Calu3 (cell line): ENCODE measurements at regions not wholly inside any gene's neighbourhood (a gene's known extent, or its start where the extent isn't known, plus 50 kb on each side); places are given as distances from the start of the nearest gene placed in this dataset.
"Not testable (repeated sequence)": the region's sequence is repeated elsewhere in the genome, so short reads cannot be mapped to it uniquely, and the experiment has no call there.

ENCODE experiments used
- BruUV-seq: library from RNA; stranded (reverse); fragments of 400-500 nt; replicated peaks from 2 replicates; lab custom pipeline; 2021; lab: Mats Ljungman, UMichigan
- CTCF ChIA-PET: fragments of 300-600 bp; sonication (Branson Sonifier 250); formaldehyde crosslinking; loops from one replicate; lab custom pipeline; 2022; ENCODE audit warnings: antibody characterized with exemption; lab: Charles Lee
- DNase-seq: peaks from one replicate; pipeline ENCODE4 v3.0.0; 2022
- H3K27ac Mint-ChIP-seq: one replicate; pipeline ENCODE4 v1.8.0; 2022; ENCODE audit warnings: mixed read lengths; ENCODE audit not compliant: unreplicated experiment
- H3K27me3 Mint-ChIP-seq: one replicate; pipeline ENCODE4 v1.8.0; 2022; ENCODE audit warnings: mixed read lengths; ENCODE audit not compliant: unreplicated experiment
- H3K36me3 Mint-ChIP-seq: one replicate; pipeline ENCODE4 v1.8.0; 2022; ENCODE audit warnings: mild to moderate bottlenecking, moderate library complexity, mixed read lengths; ENCODE audit not compliant: insufficient read depth, unreplicated experiment
- H3K4me1 Mint-ChIP-seq: one replicate; pipeline ENCODE4 v1.8.0; 2022; ENCODE audit warnings: mild to moderate bottlenecking, low read depth, mixed read lengths; ENCODE audit not compliant: unreplicated experiment
- H3K4me3 Mint-ChIP-seq: one replicate; pipeline ENCODE4 v1.8.0; 2022; ENCODE audit warnings: mild to moderate bottlenecking, low read depth, moderate library complexity, mixed read lengths; ENCODE audit not compliant: unreplicated experiment
- H3K9me3 Mint-ChIP-seq: one replicate; pipeline ENCODE4 v1.8.0; 2022; ENCODE audit warnings: low read depth, mixed read lengths; ENCODE audit not compliant: unreplicated experiment
- intact Hi-C: fragments of 100-400 bp; cut with micrococcal nuclease; formaldehyde crosslinking; loops from one replicate; pipeline ENCODE4 v1.10.0; 2022; ENCODE audit not compliant: unreplicated experiment
- TF ChIP-seq, protein P1 (sequence below): fragments of 200-600 bp; IDR thresholded peaks from one replicate; pipeline ENCODE4 v1.8.0; 2022; ENCODE audit warnings: antibody characterized with exemption; ENCODE audit not compliant: unreplicated experiment

- no peaks in the 10 kb centered on the region for H3K27me3 Mint-ChIP-seq
- peaks cover 31% of the 10 kb centered on the region for H3K4me1 Mint-ChIP-seq
- TF ChIP-seq, protein P1, sequence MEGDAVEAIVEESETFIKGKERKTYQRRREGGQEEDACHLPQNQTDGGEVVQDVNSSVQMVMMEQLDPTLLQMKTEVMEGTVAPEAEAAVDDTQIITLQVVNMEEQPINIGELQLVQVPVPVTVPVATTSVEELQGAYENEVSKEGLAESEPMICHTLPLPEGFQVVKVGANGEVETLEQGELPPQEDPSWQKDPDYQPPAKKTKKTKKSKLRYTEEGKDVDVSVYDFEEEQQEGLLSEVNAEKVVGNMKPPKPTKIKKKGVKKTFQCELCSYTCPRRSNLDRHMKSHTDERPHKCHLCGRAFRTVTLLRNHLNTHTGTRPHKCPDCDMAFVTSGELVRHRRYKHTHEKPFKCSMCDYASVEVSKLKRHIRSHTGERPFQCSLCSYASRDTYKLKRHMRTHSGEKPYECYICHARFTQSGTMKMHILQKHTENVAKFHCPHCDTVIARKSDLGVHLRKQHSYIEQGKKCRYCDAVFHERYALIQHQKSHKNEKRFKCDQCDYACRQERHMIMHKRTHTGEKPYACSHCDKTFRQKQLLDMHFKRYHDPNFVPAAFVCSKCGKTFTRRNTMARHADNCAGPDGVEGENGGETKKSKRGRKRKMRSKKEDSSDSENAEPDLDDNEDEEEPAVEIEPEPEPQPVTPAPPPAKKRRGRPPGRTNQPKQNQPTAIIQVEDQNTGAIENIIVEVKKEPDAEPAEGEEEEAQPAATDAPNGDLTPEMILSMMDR = no peak
- CTCF ChIA-PET = interaction anchor here (1.4 kb wide), 1 partner anchor 33 kb away, joined by 3 read pairs; no protein-coding TSS in a partner anchor
- intact Hi-C loops = no loop called here
- H3K4me3 Mint-ChIP-seq = peak overlapping the region; percentile 71
- H3K27ac Mint-ChIP-seq = peak overlapping the region; percentile 96
- no peaks in the 10 kb centered on the region for H3K9me3 Mint-ChIP-seq
- DNase-seq = no peak
- peaks cover 5% of the 10 kb centered on the region for H3K36me3 Mint-ChIP-seq
- no TSS peak for BruUV-seq
Measured at GRCh38 chr10:28906415-28906814, 229.1 kb downstream of the BAMBI start.

DNA sequence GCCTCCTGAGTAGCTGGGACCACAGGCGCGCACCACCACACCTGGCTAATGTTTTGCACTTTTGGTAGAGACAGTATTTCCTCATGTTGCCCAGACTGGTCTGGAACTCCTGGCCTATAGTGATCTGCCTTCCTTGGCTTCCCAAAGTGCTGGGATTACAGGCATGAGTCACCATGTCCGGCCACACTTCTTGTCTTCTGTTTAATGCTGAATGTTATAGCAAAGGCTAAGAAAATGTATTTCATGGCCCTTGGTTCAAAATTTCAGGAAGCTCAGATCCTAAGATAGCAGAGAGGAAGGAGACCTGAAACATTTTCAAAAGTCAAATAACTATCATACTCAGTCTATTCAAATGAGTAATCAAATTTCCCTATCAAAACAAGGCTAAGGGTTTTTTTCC, 229.6 kb downstream of the BAMBI start:
- TF ChIP-seq, protein P1 = no peak
- Mint-ChIP-seq H3K36me3 (peaks cover 5% of the 10 kb centered on the region), H3K27ac (peak overlapping the region; percentile 96), H3K27me3 (no peaks in the 10 kb centered on the region), H3K9me3 (no peaks in the 10 kb centered on the region), H3K4me3 (peak overlapping the region; percentile 17), H3K4me1 (peaks cover 31% of the 10 kb centered on the region)
- intact Hi-C loops = no loop called here
- BruUV-seq = no TSS peak
- no peak for DNase-seq
- CTCF ChIA-PET = interaction anchor here (1.4 kb wide), 1 partner anchor 33 kb away, joined by 3 read pairs; no protein-coding TSS in a partner anchor

- H3K4me1 Mint-ChIP-seq = peaks cover 39% of the 10 kb centered on the region
- CTCF ChIA-PET = no interaction called here
- no peaks in the 10 kb centered on the region for H3K27me3 Mint-ChIP-seq
- intact Hi-C loops = no loop called here
- H3K36me3 Mint-ChIP-seq = peaks cover 5% of the 10 kb centered on the region
- no peaks in the 10 kb centered on the region for H3K9me3 Mint-ChIP-seq
- no peak for DNase-seq
- H3K4me3 Mint-ChIP-seq = no peak overlapping the region
- no TSS peak for BruUV-seq
- H3K27ac Mint-ChIP-seq = no peak overlapping the region
- TF ChIP-seq, protein P1 = no peak
Measured at GRCh38 chr10:28909875-28910274, 232.6 kb downstream of the BAMBI start.

- Mint-ChIP-seq H3K9me3 (no peaks in the 10 kb centered on the region), H3K4me3 (no peak overlapping the region), H3K4me1 (peaks cover 32% of the 10 kb centered on the region), H3K27me3 (no peaks in the 10 kb centered on the region), H3K36me3 (peaks cover 2% of the 10 kb centered on the region), H3K27ac (no peak overlapping the region)
- intact Hi-C loops = no loop called here
- BruUV-seq = no TSS peak
- CTCF ChIA-PET = no interaction called here
- TF ChIP-seq, protein P1 = no peak
- DNase-seq = no peak
Measured at GRCh38 chr10:28910956-28911355, 233.6 kb downstream of the BAMBI start.

DNA sequence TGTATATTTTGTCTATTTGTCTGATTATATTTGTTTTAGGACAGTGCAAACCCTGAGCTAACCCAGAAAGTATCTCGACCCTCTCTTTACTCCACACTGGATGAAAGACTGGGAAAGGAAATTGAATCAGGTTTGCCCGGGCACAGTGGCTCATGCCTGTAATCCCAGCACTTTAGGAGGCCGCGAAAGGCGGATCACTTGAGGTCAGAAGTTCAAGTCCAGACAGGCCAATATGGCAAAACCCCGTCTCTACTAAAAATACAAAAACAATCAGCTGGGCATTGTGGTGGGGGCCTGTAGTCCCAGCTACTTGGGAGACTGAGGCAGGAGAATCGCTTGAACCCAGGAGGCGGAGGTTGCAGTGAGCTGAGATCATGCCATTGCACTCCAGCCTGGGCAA, 234.2 kb downstream of the BAMBI start:
- CTCF ChIA-PET, DNase-seq, H3K4me3 Mint-ChIP-seq, H3K27me3 Mint-ChIP-seq, H3K36me3 Mint-ChIP-seq, intact Hi-C loops, H3K9me3 Mint-ChIP-seq, BruUV-seq, H3K27ac Mint-ChIP-seq: not testable (repeated sequence)
- peaks cover 26% of the 10 kb centered on the region for H3K4me1 Mint-ChIP-seq
